ENCODE measurements at regions not wholly inside any gene's neighbourhood (a gene's known extent, or its start where the extent isn't known, plus 50 kb on each side); places are given as distances from the start of the nearest gene placed in this dataset.

- H3K36me3 Mint-ChIP-seq (ENCODE audit: low read depth) = no peaks in the 10 kb centered on the region
- 74% methylated on average over 1 of the region's 1 CpG; no CpG with 5 or more reads in 1 of the 2 experiments for WGBS, 2 experiments (ENCODE audit: insufficient coverage in 1 of 2, insufficient read length in 1 of 2)
- H3K4me1 Mint-ChIP-seq = no peaks in the 10 kb centered on the region
- DNase-seq = no peak
- TF ChIP-seq CTCF (conservative IDR thresholded peaks at IDR 0.05) = no peak
- no peak overlapping the region for H3K27ac Mint-ChIP-seq
- Histone ChIP-seq H3K9me3 (ENCODE audit: control insufficient read depth, low read length) (peaks cover 4% of the 10 kb centered on the region), H3K4me1 (ENCODE audit: control insufficient read depth, insufficient read depth, low read length) (no peaks in the 10 kb centered on the region), H3K27me3 (ENCODE audit: control insufficient read depth, insufficient read depth, low read length, poor library complexity, severe bottlenecking) (no peaks in the 10 kb centered on the region), H3K4me3 (ENCODE audit: low read length) (no peak overlapping the region), H3K36me3 (ENCODE audit: control insufficient read depth, insufficient read depth, low read length) (no peaks in the 10 kb centered on the region), H3K9ac (ENCODE audit: extremely low read depth, low read length, poor library complexity, severe bottlenecking) (no peak overlapping the region), H3K27ac (ENCODE audit: low read depth, low read length) (no peak overlapping the region)
- H3K9me3 Mint-ChIP-seq = no peaks in the 10 kb centered on the region
- no peak overlapping the region for H3K4me3 Mint-ChIP-seq
- H3K27me3 Mint-ChIP-seq (ENCODE audit: insufficient read depth) = no peaks in the 10 kb centered on the region
Observed at GRCh38 chr5:112061666-112062065, 304.7 kb upstream of the NREP start.

- no peaks in the 10 kb centered on the region for H3K4me1 ChIP-seq (ENCODE audit: control insufficient read depth, insufficient read depth, low read length)
- Mint-ChIP-seq H3K4me1 (no peaks in the 10 kb centered on the region), H3K9me3 (peaks cover 20% of the 10 kb centered on the region), H3K27me3 (ENCODE audit: insufficient read depth) (no peaks in the 10 kb centered on the region), H3K27ac (no peak overlapping the region), H3K4me3 (no peak overlapping the region), H3K36me3 (ENCODE audit: low read depth) (no peaks in the 10 kb centered on the region)
- no peak for TF ChIP-seq CTCF (conservative IDR thresholded peaks at IDR 0.05)
- no peak overlapping the region for H3K27ac ChIP-seq (ENCODE audit: low read depth, low read length)
- H3K36me3 ChIP-seq (ENCODE audit: control insufficient read depth, insufficient read depth, low read length) = no peaks in the 10 kb centered on the region
- WGBS, 2 experiments (ENCODE audit: insufficient coverage in 1 of 2, insufficient read length in 1 of 2) = 95 to 100% methylated on average over 1 to 2 of the region's 3 CpGs
- peaks cover 24% of the 10 kb centered on the region for H3K9me3 ChIP-seq (ENCODE audit: control insufficient read depth, low read length)
- H3K4me3 ChIP-seq (ENCODE audit: low read length) = no peak overlapping the region
- H3K27me3 ChIP-seq (ENCODE audit: control insufficient read depth, insufficient read depth, low read length, poor library complexity, severe bottlenecking) = no peaks in the 10 kb centered on the region
- DNase-seq = no peak
- H3K9ac ChIP-seq (ENCODE audit: extremely low read depth, low read length, poor library complexity, severe bottlenecking) = no peak overlapping the region
Observed at GRCh38 chr5:112059579-112060135, 302.7 kb upstream of the NREP start.

- H3K9me3 ChIP-seq (ENCODE audit: control insufficient read depth, low read length) = peaks cover 31% of the 10 kb centered on the region
- H3K27ac Mint-ChIP-seq = no peak overlapping the region
- H3K4me1 Mint-ChIP-seq = no peaks in the 10 kb centered on the region
- peaks cover 5% of the 10 kb centered on the region for H3K27me3 Mint-ChIP-seq (ENCODE audit: insufficient read depth)
- no peaks in the 10 kb centered on the region for H3K4me1 ChIP-seq (ENCODE audit: control insufficient read depth, insufficient read depth, low read length)
- no peaks in the 10 kb centered on the region for H3K27me3 ChIP-seq (ENCODE audit: control insufficient read depth, insufficient read depth, low read length, poor library complexity, severe bottlenecking)
- WGBS, 2 experiments (ENCODE audit: insufficient coverage in 1 of 2, insufficient read length in 1 of 2) = 79 to 82% methylated on average over 3 of the region's 3 CpGs
- no peak overlapping the region for H3K9ac ChIP-seq (ENCODE audit: extremely low read depth, low read length, poor library complexity, severe bottlenecking)
- no peak overlapping the region for H3K4me3 ChIP-seq (ENCODE audit: low read length)
- H3K27ac ChIP-seq (ENCODE audit: low read depth, low read length) = no peak overlapping the region
- H3K36me3 Mint-ChIP-seq (ENCODE audit: low read depth) = peaks cover 4% of the 10 kb centered on the region
- H3K4me3 Mint-ChIP-seq = no peak overlapping the region
- H3K36me3 ChIP-seq (ENCODE audit: control insufficient read depth, insufficient read depth, low read length) = no peaks in the 10 kb centered on the region
- peaks cover 31% of the 10 kb centered on the region for H3K9me3 Mint-ChIP-seq
- DNase-seq = no peak
- TF ChIP-seq CTCF (conservative IDR thresholded peaks at IDR 0.05) = no peak
Observed at GRCh38 chr5:112049738-112050137, 292.7 kb upstream of the NREP start.
